Keratinocyte (primary cell): ENCODE measurements at regions not wholly inside any gene's neighbourhood (a gene's known extent, or its start where the extent isn't known, plus 50 kb on each side); places are given as distances from the start of the nearest gene placed in this dataset.

Source experiments
- DNase-seq: peaks from one replicate; pipeline ENCODE4 v3.0.0-alpha.2; 2011; ENCODE audit warnings: low read depth, missing footprints, low spot score
- FAIRE-seq: peaks from 2 replicates; lab custom pipeline; 2011; peaks lifted over from hg19 to GRCh38; lab: Jason Lieb, UNC
- H2AFZ ChIP-seq: 2 replicates; pipeline ENCODE4 v1.6.0; 2012; ENCODE audit warnings: low read length, control low read depth, inconsistent platforms; ENCODE audit not compliant: control insufficient read depth
- H3K27ac ChIP-seq: 2 replicates; pipeline ENCODE4 v1.5.1; 2011; ENCODE audit warnings: low read length; ENCODE audit not compliant: control insufficient read depth, insufficient read depth
- H3K27me3 ChIP-seq: 3 replicates; pipeline ENCODE4 v1.6.0; 2011; ENCODE audit warnings: low read length; ENCODE audit not compliant: control insufficient read depth, insufficient read depth; ENCODE audit errors: extremely low read depth
- H3K36me3 ChIP-seq, 2 experiments: 2 replicates in 1 of 2; 3 replicates in 1 of 2; pipeline ENCODE4 v1.5.1; 2011; ENCODE audit warnings: low read length in 2 of 2, mild to moderate bottlenecking in 1 of 2; ENCODE audit not compliant: control insufficient read depth in 2 of 2, insufficient read depth in 2 of 2; ENCODE audit errors: extremely low read depth in 1 of 2
- H3K4me1 ChIP-seq: 3 replicates; pipeline ENCODE4 v1.5.1; 2011; ENCODE audit warnings: low read length; ENCODE audit not compliant: control insufficient read depth, insufficient read depth; ENCODE audit errors: extremely low read depth
- H3K4me2 ChIP-seq: 3 replicates; pipeline ENCODE4 v1.6.0; 2011; ENCODE audit warnings: low read depth, low read length; ENCODE audit not compliant: control insufficient read depth, insufficient read depth; ENCODE audit errors: extremely low read depth
- H3K4me3 ChIP-seq, 3 experiments: fragments of 200-600 bp in 1 of 3; sonication (generic) in 1 of 3; 2 replicates in 2 of 3; 3 replicates in 1 of 3; pipeline ENCODE4 v1.5.1; 2011 to 2016; ENCODE audit warnings: low read length in 3 of 3, mild to moderate bottlenecking in 3 of 3, control low read depth in 2 of 3, inconsistent platforms in 1 of 3, low read depth in 1 of 3, mixed read lengths in 1 of 3, mixed run types in 1 of 3, moderate library complexity in 1 of 3; ENCODE audit not compliant: control insufficient read depth in 2 of 3, insufficient read depth in 2 of 3; ENCODE audit errors: extremely low read depth in 1 of 3
- H3K79me2 ChIP-seq: 2 replicates; pipeline ENCODE4 v1.6.0; 2012; ENCODE audit warnings: low read length; ENCODE audit not compliant: control insufficient read depth, insufficient read depth
- H3K9ac ChIP-seq: 3 replicates; pipeline ENCODE4 v1.6.0; 2011; ENCODE audit warnings: low read length; ENCODE audit not compliant: control insufficient read depth, insufficient read depth; ENCODE audit errors: extremely low read depth
- H3K9me1 ChIP-seq: 3 replicates; pipeline ENCODE4 v1.6.0; 2011; ENCODE audit warnings: low read length; ENCODE audit not compliant: control insufficient read depth, insufficient read depth; ENCODE audit errors: extremely low read depth
- H3K9me3 ChIP-seq: 2 replicates; pipeline ENCODE4 v1.5.1; 2012; ENCODE audit warnings: low read depth, low read length; ENCODE audit not compliant: control insufficient read depth
- H4K20me1 ChIP-seq: 3 replicates; pipeline ENCODE4 v1.6.0; 2011; ENCODE audit warnings: low read length; ENCODE audit not compliant: control insufficient read depth, insufficient read depth; ENCODE audit errors: extremely low read depth
- CTCF ChIP-seq, 3 experiments: IDR thresholded peaks in 1 of 3; conservative IDR thresholded peaks in 1 of 3; optimal IDR thresholded peaks in 1 of 3; 2 replicates in 2 of 3; 3 replicates in 1 of 3; pipeline versions ENCODE3 to v1.5.1; 2011; ENCODE audit warnings: low read length in 3 of 3, mild to moderate bottlenecking in 3 of 3, moderate library complexity in 2 of 3, control low read depth in 1 of 3, inconsistent platforms in 1 of 3; ENCODE audit not compliant: insufficient read depth in 2 of 3; ENCODE audit errors: extremely low read depth in 1 of 3
- EZH2 ChIP-seq: IDR thresholded peaks from one replicate; pipeline ENCODE4 v1.6.1; 2012; ENCODE audit warnings: inconsistent platforms, mild to moderate bottlenecking, low read length, moderate library complexity
- dilution Hi-C: fragments of 300-500 bp; cut with MboI; formaldehyde crosslinking; loops from one replicate; pipeline ENCODE4 v1.7.0; 2020; ENCODE audit warnings: low sequenced_read_pairs; ENCODE audit not compliant: extremely low pct_ligation_motif_present

- H3K27me3 ChIP-seq: no peaks in the 10 kb centered on the region
- H3K27ac ChIP-seq: no peak overlapping the region
- H2AFZ ChIP-seq: no peak overlapping the region
- FAIRE-seq (no peak), DNase-seq (no peak)
- H3K9me3 ChIP-seq: no peaks in the 10 kb centered on the region
- dilution Hi-C loops: no loop called here
- H3K4me1 ChIP-seq: no peaks in the 10 kb centered on the region
- no peaks in the 10 kb centered on the region for H3K9me1 ChIP-seq
- no peak overlapping the region for H3K4me3 ChIP-seq
- no peaks in the 10 kb centered on the region for H4K20me1 ChIP-seq
- no peak overlapping the region for H3K4me2 ChIP-seq
- TF ChIP-seq EZH2 (no peak), CTCF (optimal IDR thresholded peaks at IDR 0.05 in 1 of 3, IDR thresholded peaks at IDR 0.05 in 1 of 3, conservative IDR thresholded peaks at IDR 0.05 in 1 of 3; ENCODE audit: extremely low read depth in 1 of 3, insufficient read depth in 2 of 3, low read length in 3 of 3) (no peak)
- no peaks in the 10 kb centered on the region for H3K79me2 ChIP-seq
- H3K36me3 ChIP-seq: no peaks in the 10 kb centered on the region
- no peak overlapping the region for H3K9ac ChIP-seq
These were observed 128.5 kb downstream of the LURAP1L start for GRCh38 chr9:12903316-12903715.

GRCh38 chr9:12904261-12905000, 129.6 kb downstream of the LURAP1L start:
- dilution Hi-C loops: no loop called here
- H3K27ac ChIP-seq: no peak overlapping the region
- H4K20me1 ChIP-seq: no peaks in the 10 kb centered on the region
- H3K4me1 ChIP-seq: no peaks in the 10 kb centered on the region
- H2AFZ ChIP-seq: no peak overlapping the region
- H3K79me2 ChIP-seq: no peaks in the 10 kb centered on the region
- no peaks in the 10 kb centered on the region for H3K9me3 ChIP-seq
- DNase-seq (no peak), FAIRE-seq (no peak)
- no peaks in the 10 kb centered on the region for H3K9me1 ChIP-seq
- no peak for TF ChIP-seq EZH2
- no peak for TF ChIP-seq CTCF (optimal IDR thresholded peaks at IDR 0.05 in 1 of 3, IDR thresholded peaks at IDR 0.05 in 1 of 3, conservative IDR thresholded peaks at IDR 0.05 in 1 of 3; ENCODE audit: extremely low read depth in 1 of 3, insufficient read depth in 2 of 3, low read length in 3 of 3)
- no peak overlapping the region for H3K9ac ChIP-seq
- H3K36me3 ChIP-seq: no peaks in the 10 kb centered on the region
- H3K4me3 ChIP-seq: no peak overlapping the region
- H3K27me3 ChIP-seq: no peaks in the 10 kb centered on the region
- no peak overlapping the region for H3K4me2 ChIP-seq
